ENCODE measurements at regions not wholly inside any gene's neighbourhood (a gene's known extent, or its start where the extent isn't known, plus 50 kb on each side); places are given as distances from the start of the nearest gene placed in this dataset.

GRCh38 chr14:53534841-53535240 lies 381.7 kb upstream of the DDHD1 start:
- TF ChIP-seq CTCF (IDR thresholded peaks at IDR 0.05; ENCODE audit: low read depth, low read length) = no peak
- no peaks in the 10 kb centered on the region for H3K9me3 ChIP-seq (ENCODE audit: control insufficient read depth, insufficient read depth, low read length)
- no peak overlapping the region for H3K4me3 ChIP-seq (ENCODE audit: low read depth, low read length)
- POLR2A ChIA-PET = no interaction called here
- no peaks in the 10 kb centered on the region for H3K27me3 ChIP-seq (ENCODE audit: control insufficient read depth, insufficient read depth, low read length)
- DNase-seq (ENCODE audit: low read depth, low spot score) = no peak
- CTCF ChIA-PET = interaction anchor here (0.6 to 1.1 kb wide), 4 partner anchors 69 to 1238 kb away, joined by 3 to 4 read pairs (median 3); no protein-coding TSS in a partner anchor
- H3K27ac ChIP-seq (ENCODE audit: low read depth, low read length) = no peak overlapping the region

- ChIA-PET CTCF (interaction anchor here (0.6 kb wide), 1 partner anchor 34 kb away, joined by 3 read pairs; no protein-coding TSS in a partner anchor), POLR2A (no interaction called here)
- Histone ChIP-seq H3K9me3 (ENCODE audit: control insufficient read depth, insufficient read depth, low read length) (no peaks in the 10 kb centered on the region), H3K27ac (ENCODE audit: low read depth, low read length) (no peak overlapping the region), H3K27me3 (ENCODE audit: control insufficient read depth, insufficient read depth, low read length) (no peaks in the 10 kb centered on the region), H3K4me3 (ENCODE audit: low read depth, low read length) (no peak overlapping the region)
- TF ChIP-seq CTCF (IDR thresholded peaks at IDR 0.05; ENCODE audit: low read depth, low read length) = no peak
- no peak for DNase-seq (ENCODE audit: low read depth, low spot score)
These were observed 380.4 kb upstream of the DDHD1 start for GRCh38 chr14:53533384-53533970.

- no peaks in the 10 kb centered on the region for H3K27me3 ChIP-seq (ENCODE audit: control insufficient read depth, insufficient read depth, low read length)
- no peak for TF ChIP-seq CTCF (IDR thresholded peaks at IDR 0.05; ENCODE audit: low read depth, low read length)
- CTCF ChIA-PET = interaction anchor here (0.6 to 2.5 kb wide), 2 partner anchors 34 to 815 kb away, joined by 3 to 10 read pairs; no protein-coding TSS in a partner anchor
- no peak overlapping the region for H3K4me3 ChIP-seq (ENCODE audit: low read depth, low read length)
- no peak overlapping the region for H3K27ac ChIP-seq (ENCODE audit: low read depth, low read length)
- no peak for DNase-seq (ENCODE audit: low read depth, low spot score)
- POLR2A ChIA-PET = no interaction called here
- no peaks in the 10 kb centered on the region for H3K9me3 ChIP-seq (ENCODE audit: control insufficient read depth, insufficient read depth, low read length)
These were observed 379.7 kb upstream of the DDHD1 start for GRCh38 chr14:53532853-53533252.

GRCh38 chr14:53531730-53532129 lies 378.6 kb upstream of the DDHD1 start:
- Histone ChIP-seq H3K4me3 (ENCODE audit: low read depth, low read length) (no peak overlapping the region), H3K27me3 (ENCODE audit: control insufficient read depth, insufficient read depth, low read length) (no peaks in the 10 kb centered on the region), H3K9me3 (ENCODE audit: control insufficient read depth, insufficient read depth, low read length) (no peaks in the 10 kb centered on the region), H3K27ac (ENCODE audit: low read depth, low read length) (no peak overlapping the region)
- POLR2A ChIA-PET = no interaction called here
- TF ChIP-seq CTCF (IDR thresholded peaks at IDR 0.05; ENCODE audit: low read depth, low read length) = no peak
- CTCF ChIA-PET = interaction anchor here (0.5 to 2.5 kb wide), 3 partner anchors 225 to 1159 kb away, joined by 4 to 10 read pairs (median 4); no protein-coding TSS in a partner anchor
- DNase-seq (ENCODE audit: low read depth, low spot score) = no peak

- CTCF ChIA-PET = interaction anchor here (2.5 kb wide), 1 partner anchor 817 kb away, joined by 10 read pairs; no protein-coding TSS in a partner anchor
- no peak for TF ChIP-seq CTCF (IDR thresholded peaks at IDR 0.05; ENCODE audit: low read depth, low read length)
These were observed 378.0 kb upstream of the DDHD1 start for GRCh38 chr14:53531156-53531555.

More at GRCh38 chr14:53531156-53531555, 378.0 kb upstream of the DDHD1 start:
- H3K27ac ChIP-seq (ENCODE audit: low read depth, low read length) = no peak overlapping the region
- no peaks in the 10 kb centered on the region for H3K27me3 ChIP-seq (ENCODE audit: control insufficient read depth, insufficient read depth, low read length)
- POLR2A ChIA-PET = no interaction called here
- H3K4me3 ChIP-seq (ENCODE audit: low read depth, low read length) = no peak overlapping the region
- no peak for DNase-seq (ENCODE audit: low read depth, low spot score)
- H3K9me3 ChIP-seq (ENCODE audit: control insufficient read depth, insufficient read depth, low read length) = no peaks in the 10 kb centered on the region
